Loucy (cell line): ENCODE measurements at regions not wholly inside any gene's neighbourhood (a gene's known extent, or its start where the extent isn't known, plus 50 kb on each side); places are given as distances from the start of the nearest gene placed in this dataset.

ENCODE experiments used
- H2AFZ ChIP-seq: fragments of 200-600 bp; sonication (generic); 2 replicates; pipeline ENCODE4 v1.6.0; 2016; ENCODE audit warnings: antibody characterized with exemption, mild to moderate bottlenecking, low read length, moderate library complexity
- H3F3A ChIP-seq: fragments of 200-600 bp; 2 replicates; pipeline ENCODE4 v1.6.0; 2016; ENCODE audit warnings: antibody characterized with exemption, low read depth, mild to moderate bottlenecking
- H3K27me3 ChIP-seq: fragments of 200-600 bp; sonication (generic); 2 replicates; pipeline ENCODE4 v1.6.1; 2014; ENCODE audit warnings: low read length, mild to moderate bottlenecking; ENCODE audit not compliant: insufficient read depth, poor library complexity, severe bottlenecking
- H3K36me3 ChIP-seq: fragments of 200-600 bp; sonication (generic); 2 replicates; pipeline ENCODE4 v1.6.1; 2016; ENCODE audit warnings: low read length; ENCODE audit not compliant: insufficient read depth
- H3K4me1 ChIP-seq: fragments of 200-600 bp; sonication (generic); 2 replicates; pipeline ENCODE4 v1.5.1; 2014; ENCODE audit warnings: low read length, mild to moderate bottlenecking; ENCODE audit not compliant: insufficient read depth, poor library complexity, severe bottlenecking
- H3K4me2 ChIP-seq: fragments of 200-600 bp; sonication (generic); 2 replicates; pipeline ENCODE4 v1.6.0; 2014; ENCODE audit warnings: antibody characterized with exemption, low read length, low read depth, mild to moderate bottlenecking; ENCODE audit not compliant: poor library complexity, severe bottlenecking
- H3K4me3 ChIP-seq: fragments of 200-600 bp; sonication (generic); 2 replicates; pipeline ENCODE4 v1.5.1; 2014; ENCODE audit warnings: low read length, mild to moderate bottlenecking, mixed read lengths; ENCODE audit not compliant: poor library complexity, severe bottlenecking
- H3K79me2 ChIP-seq: fragments of 200-600 bp; sonication (generic); 2 replicates; pipeline ENCODE4 v1.6.1; 2014; ENCODE audit warnings: low read length; ENCODE audit not compliant: insufficient read depth
- H3K9ac ChIP-seq: fragments of 200-600 bp; sonication (generic); 2 replicates; pipeline ENCODE4 v1.6.0; 2014; ENCODE audit warnings: mild to moderate bottlenecking, low read depth, low read length, moderate library complexity; ENCODE audit not compliant: poor library complexity, severe bottlenecking
- H3K9me2 ChIP-seq: fragments of 200-600 bp; sonication (generic); replicated peaks from 2 replicates; pipeline ENCODE4 v1.6.1; 2016; ENCODE audit warnings: low read depth, low read length, mixed read lengths
- H3K9me3 ChIP-seq: fragments of 200-600 bp; sonication (generic); 2 replicates; pipeline ENCODE4 v1.6.1; 2014; ENCODE audit warnings: mild to moderate bottlenecking, antibody characterized with exemption, low read length, low read depth; ENCODE audit not compliant: insufficient read depth
- H4K20me1 ChIP-seq: fragments of 200-600 bp; sonication (generic); 2 replicates; pipeline ENCODE4 v1.6.0; 2014; ENCODE audit warnings: antibody characterized with exemption, low read length, mild to moderate bottlenecking; ENCODE audit not compliant: insufficient read depth, poor library complexity, severe bottlenecking
- EZH2phosphoT487 ChIP-seq: fragments of 200-600 bp; IDR thresholded peaks from 2 replicates; pipeline ENCODE4 v1.6.1; 2018; ENCODE audit warnings: antibody characterized with exemption, mild to moderate bottlenecking, moderate library complexity, borderline replicate concordance
- TF ChIP-seq, protein P1 (sequence below): fragments of 200-600 bp; sonication (generic); conservative IDR thresholded peaks from 2 replicates; pipeline ENCODE4 v1.5.1; 2014; ENCODE audit warnings: mild to moderate bottlenecking, antibody characterized with exemption, low read length

DNA sequence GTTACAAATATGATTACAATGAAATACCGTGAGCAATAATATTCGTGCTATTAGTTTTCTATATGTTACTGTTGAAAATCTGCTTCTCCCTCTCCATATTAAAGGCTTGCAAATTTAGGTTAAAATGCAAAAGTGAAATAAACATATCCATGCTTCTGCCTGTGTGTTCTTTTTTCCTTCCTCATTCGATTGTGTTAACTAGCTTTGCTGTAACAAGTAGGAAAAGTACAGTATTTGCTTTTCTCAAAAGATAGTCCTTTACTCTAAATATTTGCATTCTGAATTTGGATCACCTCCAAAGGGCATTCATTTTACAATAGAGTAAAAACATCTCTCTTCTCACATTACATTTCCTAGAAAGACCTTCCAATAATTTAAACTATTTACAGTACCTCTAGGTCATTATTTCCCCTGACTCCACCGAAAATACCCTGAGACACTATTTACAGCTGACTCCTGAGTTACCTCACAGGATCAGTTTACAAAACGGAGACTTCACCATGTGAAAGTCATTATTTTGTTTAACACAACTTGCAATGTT is 835.0 kb upstream of the FANCL start:
- no peak overlapping the region for H3K4me3 ChIP-seq
- no peak overlapping the region for H3K4me2 ChIP-seq
- H3K27me3 ChIP-seq, result no peaks in the 10 kb centered on the region
- no peak overlapping the region for H3K9ac ChIP-seq
- no peaks in the 10 kb centered on the region for H3K4me1 ChIP-seq
- H2AFZ ChIP-seq, result no peak overlapping the region
- H3K36me3 ChIP-seq, result no peaks in the 10 kb centered on the region
- no peak for TF ChIP-seq EZH2phosphoT487
- TF ChIP-seq, protein P1, sequence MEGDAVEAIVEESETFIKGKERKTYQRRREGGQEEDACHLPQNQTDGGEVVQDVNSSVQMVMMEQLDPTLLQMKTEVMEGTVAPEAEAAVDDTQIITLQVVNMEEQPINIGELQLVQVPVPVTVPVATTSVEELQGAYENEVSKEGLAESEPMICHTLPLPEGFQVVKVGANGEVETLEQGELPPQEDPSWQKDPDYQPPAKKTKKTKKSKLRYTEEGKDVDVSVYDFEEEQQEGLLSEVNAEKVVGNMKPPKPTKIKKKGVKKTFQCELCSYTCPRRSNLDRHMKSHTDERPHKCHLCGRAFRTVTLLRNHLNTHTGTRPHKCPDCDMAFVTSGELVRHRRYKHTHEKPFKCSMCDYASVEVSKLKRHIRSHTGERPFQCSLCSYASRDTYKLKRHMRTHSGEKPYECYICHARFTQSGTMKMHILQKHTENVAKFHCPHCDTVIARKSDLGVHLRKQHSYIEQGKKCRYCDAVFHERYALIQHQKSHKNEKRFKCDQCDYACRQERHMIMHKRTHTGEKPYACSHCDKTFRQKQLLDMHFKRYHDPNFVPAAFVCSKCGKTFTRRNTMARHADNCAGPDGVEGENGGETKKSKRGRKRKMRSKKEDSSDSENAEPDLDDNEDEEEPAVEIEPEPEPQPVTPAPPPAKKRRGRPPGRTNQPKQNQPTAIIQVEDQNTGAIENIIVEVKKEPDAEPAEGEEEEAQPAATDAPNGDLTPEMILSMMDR, result no peak
- H3K79me2 ChIP-seq, result no peaks in the 10 kb centered on the region
- no peaks in the 10 kb centered on the region for H4K20me1 ChIP-seq
- no peaks in the 10 kb centered on the region for H3F3A ChIP-seq
- no peaks in the 10 kb centered on the region for H3K9me2 ChIP-seq
- H3K9me3 ChIP-seq, result no peaks in the 10 kb centered on the region

DNA sequence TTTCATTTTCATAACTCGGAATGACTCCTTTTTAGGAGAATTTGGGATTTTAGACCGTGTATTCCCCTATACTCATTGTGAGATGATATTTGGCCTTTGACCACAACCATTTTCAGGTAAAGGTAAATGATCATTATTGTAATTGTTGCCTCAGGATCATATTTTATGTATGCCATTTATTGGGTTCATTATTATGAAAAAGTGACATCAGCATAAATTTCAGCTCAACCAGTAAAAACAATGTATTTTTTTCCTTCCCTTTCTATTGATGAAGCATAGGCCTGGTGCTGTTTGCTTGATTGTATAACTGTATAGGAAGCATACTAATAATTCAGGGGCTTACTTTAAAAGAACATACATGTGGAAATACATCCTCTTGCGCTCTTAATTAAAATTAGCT is 832.9 kb upstream of the FANCL start:
- no peak overlapping the region for H3K9ac ChIP-seq
- no peak overlapping the region for H3K4me3 ChIP-seq
- no peak overlapping the region for H3K4me2 ChIP-seq
- no peaks in the 10 kb centered on the region for H4K20me1 ChIP-seq
- no peaks in the 10 kb centered on the region for H3K79me2 ChIP-seq
- H2AFZ ChIP-seq, result no peak overlapping the region
- no peaks in the 10 kb centered on the region for H3F3A ChIP-seq
- no peaks in the 10 kb centered on the region for H3K9me3 ChIP-seq
- H3K27me3 ChIP-seq, result no peaks in the 10 kb centered on the region
- no peaks in the 10 kb centered on the region for H3K36me3 ChIP-seq
- H3K4me1 ChIP-seq, result no peaks in the 10 kb centered on the region
- TF ChIP-seq, protein P1, result no peak
- TF ChIP-seq EZH2phosphoT487, result no peak
- no peaks in the 10 kb centered on the region for H3K9me2 ChIP-seq

DNA sequence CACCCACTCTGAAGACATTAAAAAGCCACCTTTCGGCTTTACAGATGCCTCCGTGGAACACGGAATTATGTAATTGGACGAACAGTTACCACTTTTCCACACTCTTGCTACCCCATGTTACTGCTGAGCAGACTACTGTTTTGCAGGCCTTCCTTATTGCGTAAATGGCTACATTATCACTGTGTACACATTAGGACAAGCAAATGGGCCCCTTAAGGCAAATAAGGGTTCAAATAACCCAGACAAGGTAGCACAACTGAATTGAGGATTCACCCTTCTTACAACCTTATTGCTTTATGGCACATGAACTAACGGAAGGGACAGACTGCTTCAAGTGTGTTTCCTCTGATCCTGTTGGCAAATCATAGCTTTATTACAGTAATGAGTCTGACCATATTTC is 832.2 kb upstream of the FANCL start:
- H3K9ac ChIP-seq, result no peak overlapping the region
- no peaks in the 10 kb centered on the region for H3K27me3 ChIP-seq
- no peak for TF ChIP-seq EZH2phosphoT487
- TF ChIP-seq, protein P1, result no peak
- no peak overlapping the region for H3K4me2 ChIP-seq
- no peaks in the 10 kb centered on the region for H3K79me2 ChIP-seq
- H3K4me1 ChIP-seq, result no peaks in the 10 kb centered on the region
- no peaks in the 10 kb centered on the region for H3F3A ChIP-seq
- no peaks in the 10 kb centered on the region for H3K36me3 ChIP-seq
- no peaks in the 10 kb centered on the region for H3K9me3 ChIP-seq
- no peaks in the 10 kb centered on the region for H4K20me1 ChIP-seq
- H3K9me2 ChIP-seq, result no peaks in the 10 kb centered on the region
- no peak overlapping the region for H2AFZ ChIP-seq
- H3K4me3 ChIP-seq, result no peak overlapping the region
